Activated naive CD4-positive, alpha-beta T cell treated with anti-CD3 and anti-CD28 coated beads, Interleukin-2, amount 10 ng/mL, durations not matched to agents 7 days and 5 days (primary cell): ENCODE measurements at regions not wholly inside any gene's neighbourhood (a gene's known extent, or its start where the extent isn't known, plus 50 kb on each side); places are given as distances from the start of the nearest gene placed in this dataset.
A peak's percentile ranks its signal among the peaks of the same experiment; 100 is the strongest.

Source experiments
- CTCF ChIA-PET: fragments of 350-600 bp; sonication (Branson Sonifier 250); formaldehyde crosslinking; loops from one replicate; lab custom pipeline; 2021; ENCODE audit warnings: antibody characterized with exemption; lab: Charles Lee
- DNase-seq: peaks from one replicate; pipeline ENCODE4 v3.0.0-alpha.2; 2020
- H3K27ac Mint-ChIP-seq: one replicate; pipeline ENCODE4 v1.8.0; 2021; ENCODE audit warnings: mild to moderate bottlenecking, moderate library complexity, mixed read lengths
- H3K27me3 Mint-ChIP-seq: one replicate; pipeline ENCODE4 v1.8.0; 2021; ENCODE audit warnings: mild to moderate bottlenecking, mixed read lengths
- H3K36me3 Mint-ChIP-seq: one replicate; pipeline ENCODE4 v1.8.0; 2021; ENCODE audit warnings: mixed read lengths
- H3K4me1 Mint-ChIP-seq: one replicate; pipeline ENCODE4 v1.8.0; 2021; ENCODE audit warnings: mixed read lengths
- H3K4me3 Mint-ChIP-seq: one replicate; pipeline ENCODE4 v1.8.0; 2021; ENCODE audit warnings: mild to moderate bottlenecking, moderate library complexity, mixed read lengths
- H3K9me3 Mint-ChIP-seq: one replicate; pipeline ENCODE4 v1.8.0; 2021; ENCODE audit warnings: mixed read lengths

DNA sequence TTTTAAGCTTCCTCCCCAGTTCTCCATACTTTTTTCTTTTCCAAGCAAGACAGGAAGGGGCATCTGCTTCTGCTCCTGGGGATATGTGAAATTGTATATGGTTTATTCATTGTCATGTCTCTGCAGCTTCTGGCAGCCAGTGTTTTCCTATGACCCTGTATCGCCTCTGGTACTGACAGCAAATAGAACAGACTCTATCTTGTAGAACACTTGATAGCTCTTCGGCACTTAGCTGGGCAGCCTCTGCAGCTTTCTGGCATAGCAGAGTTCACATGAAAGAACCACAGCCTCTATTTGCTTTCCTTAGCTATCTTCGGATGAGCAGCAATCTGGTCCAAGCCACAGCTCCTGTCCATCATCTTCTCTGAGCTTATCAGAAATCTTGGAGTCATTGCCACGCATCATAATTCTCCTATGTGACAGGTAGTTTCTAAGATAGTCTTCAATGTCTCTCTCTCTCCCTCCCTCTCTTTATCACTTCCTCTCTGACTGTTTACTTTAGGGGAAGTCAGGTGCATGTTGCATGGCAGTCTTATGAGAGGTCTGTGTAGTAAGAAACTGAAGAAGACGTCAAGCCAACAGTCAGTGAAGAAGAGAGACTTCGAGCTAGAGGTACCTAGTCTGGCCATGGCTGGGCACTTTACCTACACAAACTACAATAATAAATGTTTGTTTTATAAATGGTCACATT lies 627.7 kb upstream of the CDH2 start:
- Mint-ChIP-seq H3K4me3 (no peak overlapping the region), H3K27me3 (no peaks in the 10 kb centered on the region), H3K9me3 (peaks cover 17% of the 10 kb centered on the region), H3K4me1 (no peaks in the 10 kb centered on the region), H3K27ac (no peak overlapping the region), H3K36me3 (no peaks in the 10 kb centered on the region)
- DNase-seq: no peak
- CTCF ChIA-PET: no interaction called here

GRCh38 chr18:28802546-28802945 lies 625.6 kb upstream of the CDH2 start:
- no peak for DNase-seq
- Mint-ChIP-seq H3K4me1 (no peaks in the 10 kb centered on the region), H3K4me3 (no peak overlapping the region), H3K36me3 (no peaks in the 10 kb centered on the region), H3K9me3 (peaks cover 10% of the 10 kb centered on the region), H3K27ac (no peak overlapping the region), H3K27me3 (no peaks in the 10 kb centered on the region)
- CTCF ChIA-PET: no interaction called here

DNA sequence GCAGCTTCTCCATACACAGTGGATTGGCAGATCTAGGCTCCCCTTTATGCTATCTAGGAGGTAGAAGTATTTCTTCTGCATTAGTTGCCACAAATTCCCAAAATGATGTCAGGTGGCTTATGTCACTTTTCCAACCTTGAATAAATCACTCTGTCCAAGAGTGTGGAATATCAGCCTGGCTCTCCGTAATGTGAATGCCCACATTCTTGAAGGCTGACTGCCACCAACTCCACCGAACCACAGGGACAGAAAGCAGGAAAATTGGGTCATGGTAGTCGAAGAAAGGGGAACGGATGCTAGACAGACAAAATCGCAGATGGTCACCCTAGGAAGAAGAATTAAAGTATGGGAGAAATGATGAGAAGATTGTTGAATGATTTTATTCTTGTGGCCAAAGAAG lies 624.9 kb upstream of the CDH2 start:
- peaks cover 10% of the 10 kb centered on the region for H3K9me3 Mint-ChIP-seq
- H3K27me3 Mint-ChIP-seq: no peaks in the 10 kb centered on the region
- H3K4me1 Mint-ChIP-seq: no peaks in the 10 kb centered on the region
- no peak for DNase-seq
- no peak overlapping the region for H3K27ac Mint-ChIP-seq
- H3K36me3 Mint-ChIP-seq: no peaks in the 10 kb centered on the region
- no peak overlapping the region for H3K4me3 Mint-ChIP-seq
- CTCF ChIA-PET: no interaction called here

- H3K27ac Mint-ChIP-seq: no peak overlapping the region
- peaks cover 2% of the 10 kb centered on the region for H3K9me3 Mint-ChIP-seq
- H3K4me1 Mint-ChIP-seq: peaks cover 9% of the 10 kb centered on the region
- CTCF ChIA-PET: no interaction called here
- H3K27me3 Mint-ChIP-seq: no peaks in the 10 kb centered on the region
- H3K36me3 Mint-ChIP-seq: no peaks in the 10 kb centered on the region
- DNase-seq: no peak
- H3K4me3 Mint-ChIP-seq: no peak overlapping the region
Observed at GRCh38 chr18:28794459-28795245, 617.7 kb upstream of the CDH2 start.

GRCh38 chr18:28793901-28794300 lies 617.0 kb upstream of the CDH2 start:
- DNase-seq: no peak
- no peak overlapping the region for H3K27ac Mint-ChIP-seq

GRCh38 chr18:28792404-28793086 lies 615.6 kb upstream of the CDH2 start:
- Mint-ChIP-seq H3K36me3 (no peaks in the 10 kb centered on the region), H3K9me3 (peaks cover 2% of the 10 kb centered on the region), H3K4me3 (no peak overlapping the region), H3K27ac (no peak overlapping the region), H3K27me3 (no peaks in the 10 kb centered on the region), H3K4me1 (peaks cover 9% of the 10 kb centered on the region)
- CTCF ChIA-PET: no interaction called here
- no peak for DNase-seq

More at GRCh38 chr18:28793901-28794300, 617.0 kb upstream of the CDH2 start:
- CTCF ChIA-PET: no interaction called here
- Mint-ChIP-seq H3K27me3 (no peaks in the 10 kb centered on the region), H3K36me3 (no peaks in the 10 kb centered on the region), H3K4me1 (peaks cover 9% of the 10 kb centered on the region), H3K4me3 (no peak overlapping the region), H3K9me3 (peaks cover 2% of the 10 kb centered on the region)

DNA sequence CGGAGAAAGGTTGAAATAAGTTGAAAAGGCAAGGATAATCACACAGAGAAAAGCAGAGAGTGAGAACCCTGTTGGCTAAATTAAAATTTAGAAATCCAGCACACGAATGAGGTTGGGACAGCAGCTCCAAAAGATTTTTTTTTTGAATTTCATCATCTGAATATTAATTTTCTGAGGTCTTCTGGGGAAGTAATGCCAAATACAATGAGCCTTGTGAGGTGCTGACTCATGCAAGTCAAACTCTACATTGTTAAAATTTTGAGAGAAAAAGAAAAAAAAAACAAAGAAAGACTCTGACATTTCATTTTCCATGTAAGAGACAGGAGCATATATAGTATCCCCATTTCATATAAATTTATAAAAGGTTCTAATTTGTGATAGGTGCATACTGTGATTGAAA lies 614.2 kb upstream of the CDH2 start:
- Mint-ChIP-seq H3K9me3 (peaks cover 2% of the 10 kb centered on the region), H3K4me1 (peaks cover 9% of the 10 kb centered on the region), H3K4me3 (no peak overlapping the region), H3K27ac (no peak overlapping the region), H3K36me3 (no peaks in the 10 kb centered on the region), H3K27me3 (no peaks in the 10 kb centered on the region)
- no peak for DNase-seq
- CTCF ChIA-PET: no interaction called here

GRCh38 chr18:28789502-28789901 lies 612.6 kb upstream of the CDH2 start:
- Mint-ChIP-seq H3K27ac (no peak overlapping the region), H3K27me3 (no peaks in the 10 kb centered on the region), H3K9me3 (no peaks in the 10 kb centered on the region), H3K4me1 (peaks cover 9% of the 10 kb centered on the region), H3K4me3 (no peak overlapping the region), H3K36me3 (no peaks in the 10 kb centered on the region)
- CTCF ChIA-PET: no interaction called here
- DNase-seq: no peak

GRCh38 chr18:28786926-28787325 lies 610.0 kb upstream of the CDH2 start:
- Mint-ChIP-seq H3K27ac (no peak overlapping the region), H3K36me3 (no peaks in the 10 kb centered on the region), H3K9me3 (no peaks in the 10 kb centered on the region), H3K4me1 (peaks cover 12% of the 10 kb centered on the region), H3K4me3 (no peak overlapping the region), H3K27me3 (no peaks in the 10 kb centered on the region)
- DNase-seq: no peak
- CTCF ChIA-PET: no interaction called here

DNA sequence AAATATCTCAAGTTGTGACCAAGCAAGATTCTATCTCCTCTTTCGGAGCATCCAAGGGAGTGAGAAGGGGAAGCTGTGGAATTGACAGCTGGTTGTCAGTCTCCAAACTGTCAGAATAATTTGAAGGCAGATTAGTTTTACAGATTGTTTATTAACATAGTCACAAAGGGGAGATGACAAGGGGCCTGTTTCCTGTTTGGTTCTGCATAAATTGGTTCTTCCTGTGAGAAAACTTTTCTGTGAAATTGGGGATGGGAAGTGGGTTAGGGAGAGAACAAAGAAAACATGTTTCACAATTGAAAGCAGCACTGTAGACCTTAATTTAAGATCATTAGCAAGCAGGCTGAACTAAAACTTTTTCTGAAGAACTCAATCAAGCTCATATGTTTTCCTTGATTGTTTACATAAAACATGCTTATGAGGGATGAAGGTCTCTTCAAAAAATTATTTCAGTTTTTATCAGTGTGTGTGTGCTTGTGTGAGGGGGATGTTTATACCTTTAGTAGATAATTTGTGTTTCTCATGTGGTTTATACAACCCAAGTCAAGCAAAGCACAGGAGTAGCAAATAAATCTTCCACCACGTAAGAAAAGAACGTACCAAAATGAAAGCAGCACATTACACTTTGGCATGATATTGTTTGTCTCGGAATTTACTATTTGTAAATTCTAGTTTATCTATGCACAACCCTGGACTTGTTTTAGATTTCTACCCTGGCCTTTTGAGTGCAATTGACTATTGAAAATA lies 604.9 kb upstream of the CDH2 start:
- no peak for DNase-seq
- H3K27me3 Mint-ChIP-seq: no peaks in the 10 kb centered on the region
- peak overlapping the region; percentile 6 for H3K4me3 Mint-ChIP-seq
- CTCF ChIA-PET: interaction anchor here (0.6 kb wide), 1 partner anchor 15 kb away, joined by 3 read pairs; no protein-coding TSS in a partner anchor
- peak overlapping the region; percentile 79 for H3K27ac Mint-ChIP-seq
- H3K4me1 Mint-ChIP-seq: peaks cover 19% of the 10 kb centered on the region
- no peaks in the 10 kb centered on the region for H3K36me3 Mint-ChIP-seq
- peaks cover 5% of the 10 kb centered on the region for H3K9me3 Mint-ChIP-seq

GRCh38 chr18:28778706-28779105 lies 601.8 kb upstream of the CDH2 start:
- peaks cover 19% of the 10 kb centered on the region for H3K4me1 Mint-ChIP-seq
- H3K36me3 Mint-ChIP-seq: no peaks in the 10 kb centered on the region
- H3K27me3 Mint-ChIP-seq: no peaks in the 10 kb centered on the region
- DNase-seq: no peak
- no peak overlapping the region for H3K27ac Mint-ChIP-seq
- H3K9me3 Mint-ChIP-seq: peaks cover 5% of the 10 kb centered on the region
- CTCF ChIA-PET: no interaction called here
- no peak overlapping the region for H3K4me3 Mint-ChIP-seq

GRCh38 chr18:28777756-28778155 lies 600.8 kb upstream of the CDH2 start:
- Mint-ChIP-seq H3K36me3 (no peaks in the 10 kb centered on the region), H3K4me1 (peaks cover 17% of the 10 kb centered on the region), H3K27me3 (no peaks in the 10 kb centered on the region), H3K9me3 (peaks cover 5% of the 10 kb centered on the region), H3K4me3 (no peak overlapping the region), H3K27ac (no peak overlapping the region)
- DNase-seq: no peak
- CTCF ChIA-PET: no interaction called here

DNA sequence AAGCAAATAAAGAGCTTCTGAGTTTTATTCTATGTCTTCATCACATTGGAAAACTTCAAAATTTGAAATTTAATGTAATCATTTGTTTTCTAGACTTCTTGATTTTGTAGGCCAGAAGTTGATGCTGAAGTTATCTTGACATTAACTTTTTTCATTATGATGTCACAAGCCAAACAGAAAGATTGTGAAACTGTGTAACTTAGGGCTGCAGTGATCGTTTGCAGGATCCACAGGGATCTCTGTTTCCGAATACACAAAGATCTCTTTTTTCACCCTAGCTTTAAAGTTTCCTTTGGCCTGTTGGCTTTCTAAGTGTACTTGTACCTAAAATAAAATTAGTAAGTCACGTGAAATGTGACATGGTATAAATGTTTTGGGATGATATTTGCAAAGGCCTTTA lies 594.9 kb upstream of the CDH2 start:
- no peak overlapping the region for H3K4me3 Mint-ChIP-seq

More for the DNA sequence above, 594.9 kb upstream of the CDH2 start:
- CTCF ChIA-PET: no interaction called here
- no peaks in the 10 kb centered on the region for H3K27me3 Mint-ChIP-seq
- no peaks in the 10 kb centered on the region for H3K36me3 Mint-ChIP-seq
- peaks cover 6% of the 10 kb centered on the region for H3K4me1 Mint-ChIP-seq
- H3K9me3 Mint-ChIP-seq: no peaks in the 10 kb centered on the region
- no peak for DNase-seq
- no peak overlapping the region for H3K27ac Mint-ChIP-seq
